Calu3 (cell line): ENCODE measurements at regions not wholly inside any gene's neighbourhood (a gene's known extent, or its start where the extent isn't known, plus 50 kb on each side); places are given as distances from the start of the nearest gene placed in this dataset.

ENCODE experiments used
- BruUV-seq: library from RNA; stranded (reverse); fragments of 400-500 nt; replicated peaks from 2 replicates; lab custom pipeline; 2021; lab: Mats Ljungman, UMichigan
- CTCF ChIA-PET: fragments of 300-600 bp; sonication (Branson Sonifier 250); formaldehyde crosslinking; loops from one replicate; lab custom pipeline; 2022; ENCODE audit warnings: antibody characterized with exemption; lab: Charles Lee
- DNase-seq: peaks from one replicate; pipeline ENCODE4 v3.0.0; 2022
- H3K27ac Mint-ChIP-seq: one replicate; pipeline ENCODE4 v1.8.0; 2022; ENCODE audit warnings: mixed read lengths; ENCODE audit not compliant: unreplicated experiment
- H3K27me3 Mint-ChIP-seq: one replicate; pipeline ENCODE4 v1.8.0; 2022; ENCODE audit warnings: mixed read lengths; ENCODE audit not compliant: unreplicated experiment
- H3K36me3 Mint-ChIP-seq: one replicate; pipeline ENCODE4 v1.8.0; 2022; ENCODE audit warnings: mild to moderate bottlenecking, moderate library complexity, mixed read lengths; ENCODE audit not compliant: insufficient read depth, unreplicated experiment
- H3K4me1 Mint-ChIP-seq: one replicate; pipeline ENCODE4 v1.8.0; 2022; ENCODE audit warnings: mild to moderate bottlenecking, low read depth, mixed read lengths; ENCODE audit not compliant: unreplicated experiment
- H3K4me3 Mint-ChIP-seq: one replicate; pipeline ENCODE4 v1.8.0; 2022; ENCODE audit warnings: mild to moderate bottlenecking, low read depth, moderate library complexity, mixed read lengths; ENCODE audit not compliant: unreplicated experiment
- H3K9me3 Mint-ChIP-seq: one replicate; pipeline ENCODE4 v1.8.0; 2022; ENCODE audit warnings: low read depth, mixed read lengths; ENCODE audit not compliant: unreplicated experiment
- intact Hi-C: fragments of 100-400 bp; cut with micrococcal nuclease; formaldehyde crosslinking; loops from one replicate; pipeline ENCODE4 v1.10.0; 2022; ENCODE audit not compliant: unreplicated experiment
- TF ChIP-seq, protein P1 (sequence below): fragments of 200-600 bp; IDR thresholded peaks from one replicate; pipeline ENCODE4 v1.8.0; 2022; ENCODE audit warnings: antibody characterized with exemption; ENCODE audit not compliant: unreplicated experiment

GRCh38 chr17:53543472-53543871 lies 279.3 kb upstream of the KIF2B start:
- Mint-ChIP-seq H3K27me3 (no peaks in the 10 kb centered on the region), H3K4me1 (no peaks in the 10 kb centered on the region), H3K27ac (no peak overlapping the region), H3K4me3 (no peak overlapping the region), H3K9me3 (no peaks in the 10 kb centered on the region), H3K36me3 (no peaks in the 10 kb centered on the region)
- TF ChIP-seq, protein P1, sequence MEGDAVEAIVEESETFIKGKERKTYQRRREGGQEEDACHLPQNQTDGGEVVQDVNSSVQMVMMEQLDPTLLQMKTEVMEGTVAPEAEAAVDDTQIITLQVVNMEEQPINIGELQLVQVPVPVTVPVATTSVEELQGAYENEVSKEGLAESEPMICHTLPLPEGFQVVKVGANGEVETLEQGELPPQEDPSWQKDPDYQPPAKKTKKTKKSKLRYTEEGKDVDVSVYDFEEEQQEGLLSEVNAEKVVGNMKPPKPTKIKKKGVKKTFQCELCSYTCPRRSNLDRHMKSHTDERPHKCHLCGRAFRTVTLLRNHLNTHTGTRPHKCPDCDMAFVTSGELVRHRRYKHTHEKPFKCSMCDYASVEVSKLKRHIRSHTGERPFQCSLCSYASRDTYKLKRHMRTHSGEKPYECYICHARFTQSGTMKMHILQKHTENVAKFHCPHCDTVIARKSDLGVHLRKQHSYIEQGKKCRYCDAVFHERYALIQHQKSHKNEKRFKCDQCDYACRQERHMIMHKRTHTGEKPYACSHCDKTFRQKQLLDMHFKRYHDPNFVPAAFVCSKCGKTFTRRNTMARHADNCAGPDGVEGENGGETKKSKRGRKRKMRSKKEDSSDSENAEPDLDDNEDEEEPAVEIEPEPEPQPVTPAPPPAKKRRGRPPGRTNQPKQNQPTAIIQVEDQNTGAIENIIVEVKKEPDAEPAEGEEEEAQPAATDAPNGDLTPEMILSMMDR, result no peak
- intact Hi-C loops, result no loop called here
- DNase-seq, result no peak
- no TSS peak for BruUV-seq
- CTCF ChIA-PET, result no interaction called here

- no peak overlapping the region for H3K27ac Mint-ChIP-seq
- H3K36me3 Mint-ChIP-seq, result no peaks in the 10 kb centered on the region
- intact Hi-C loops, result no loop called here
- TF ChIP-seq, protein P1, result no peak
- no peaks in the 10 kb centered on the region for H3K9me3 Mint-ChIP-seq
- CTCF ChIA-PET, result no interaction called here
- no peaks in the 10 kb centered on the region for H3K4me1 Mint-ChIP-seq
- no TSS peak for BruUV-seq
- no peaks in the 10 kb centered on the region for H3K27me3 Mint-ChIP-seq
- no peak overlapping the region for H3K4me3 Mint-ChIP-seq
- DNase-seq, result no peak
Observed at GRCh38 chr17:53538129-53538617, 284.6 kb upstream of the KIF2B start.

DNA sequence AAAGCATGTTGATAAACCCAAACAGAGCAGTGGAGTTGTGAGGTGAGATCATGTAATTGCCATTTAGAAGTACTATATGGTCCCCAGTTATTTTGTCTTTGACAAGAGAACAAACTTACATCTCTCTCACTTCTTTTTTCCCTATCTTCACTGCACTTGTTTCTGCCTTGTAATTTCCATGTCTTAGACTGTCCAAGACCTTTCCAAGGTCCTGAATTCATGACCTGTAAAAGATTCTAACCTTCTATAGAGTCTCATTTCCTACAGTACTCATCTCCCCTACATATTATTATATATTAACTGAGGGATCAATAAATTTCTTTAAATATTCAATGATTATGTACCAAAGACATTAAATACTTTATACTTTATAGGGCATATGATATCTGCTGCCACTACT lies 295.3 kb upstream of the KIF2B start:
- CTCF ChIA-PET, result no interaction called here
- H3K27me3 Mint-ChIP-seq, result no peaks in the 10 kb centered on the region
- H3K36me3 Mint-ChIP-seq, result no peaks in the 10 kb centered on the region
- no TSS peak for BruUV-seq
- no peak overlapping the region for H3K4me3 Mint-ChIP-seq
- no peak for DNase-seq
- H3K4me1 Mint-ChIP-seq, result no peaks in the 10 kb centered on the region
- intact Hi-C loops, result no loop called here
- TF ChIP-seq, protein P1, result no peak
- peaks cover 2% of the 10 kb centered on the region for H3K9me3 Mint-ChIP-seq
- no peak overlapping the region for H3K27ac Mint-ChIP-seq

- DNase-seq, result no peak
- intact Hi-C loops, result no loop called here
- H3K27ac Mint-ChIP-seq, result no peak overlapping the region
- no peaks in the 10 kb centered on the region for H3K4me1 Mint-ChIP-seq
- H3K9me3 Mint-ChIP-seq, result peaks cover 2% of the 10 kb centered on the region
- no TSS peak for BruUV-seq
- H3K36me3 Mint-ChIP-seq, result no peaks in the 10 kb centered on the region
- H3K4me3 Mint-ChIP-seq, result no peak overlapping the region
- CTCF ChIA-PET, result no interaction called here
- TF ChIP-seq, protein P1, result no peak
- H3K27me3 Mint-ChIP-seq, result no peaks in the 10 kb centered on the region
Observed at GRCh38 chr17:53525590-53525989, 297.1 kb upstream of the KIF2B start.
